ENCODE measurements at regions not wholly inside any gene's neighbourhood (a gene's known extent, or its start where the extent isn't known, plus 50 kb on each side); places are given as distances from the start of the nearest gene placed in this dataset.

GRCh38 chr2:39999864-40000263 is 220.8 kb upstream of the THUMPD2 start:
- TF ChIP-seq CTCF (conservative IDR thresholded peaks at IDR 0.05) (no peak), EZH2 (IDR thresholded peaks at IDR 0.05; ENCODE audit: low read depth) (no peak)
